ENCODE measurements at regions not wholly inside any gene's neighbourhood (a gene's known extent, or its start where the extent isn't known, plus 50 kb on each side); places are given as distances from the start of the nearest gene placed in this dataset.

GRCh38 chr12:4133636-4134447 lies 139.7 kb upstream of the CCND2 start:
- TF ChIP-seq POLR2AphosphoS5 (IDR thresholded peaks at IDR 0.05): no peak
- no peak for TF ChIP-seq POLR2A (IDR thresholded peaks at IDR 0.05)
- no peak for TF ChIP-seq CTCF (IDR thresholded peaks at IDR 0.05)
- no peak for TF ChIP-seq EP300 (IDR thresholded peaks at IDR 0.05)
- Histone ChIP-seq H3K9me3 (no peaks in the 10 kb centered on the region), H3K27ac (no peak overlapping the region), H3K36me3 (no peaks in the 10 kb centered on the region), H3K4me3 (no peak overlapping the region), H3K27me3 (peaks cover 4% of the 10 kb centered on the region), H3K4me1 (no peaks in the 10 kb centered on the region)
- DNase-seq (ENCODE audit: low spot score in 2 of 2): peak in 1 of 2 donors; percentile 45
- WGBS: 69% methylated on average over 15 of the region's 15 CpGs

DNA sequence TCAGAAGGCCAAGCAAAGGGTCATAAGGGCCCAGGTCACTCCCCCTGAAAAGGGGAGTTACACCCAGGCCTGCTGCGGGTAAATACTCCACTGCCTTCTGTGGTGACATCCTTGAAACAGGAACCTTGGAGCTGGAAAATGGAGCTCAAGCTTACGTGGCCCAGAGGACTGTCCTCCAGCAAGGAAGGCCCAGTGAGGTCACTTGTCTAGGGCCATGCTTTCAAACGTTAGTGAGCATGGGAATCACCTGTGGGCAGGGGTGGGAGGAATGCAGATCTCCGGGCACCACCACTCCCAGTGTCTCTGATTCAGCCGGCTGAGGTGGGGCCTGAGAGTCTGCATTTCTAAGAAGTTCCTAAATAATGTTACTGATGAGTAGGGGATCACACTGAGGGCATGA lies 140.5 kb upstream of the CCND2 start:
- H3K9me3 ChIP-seq: no peaks in the 10 kb centered on the region
- WGBS: 86% methylated on average over 5 of the region's 5 CpGs
- H3K4me3 ChIP-seq: no peak overlapping the region
- H3K4me1 ChIP-seq: no peaks in the 10 kb centered on the region
- peaks cover 4% of the 10 kb centered on the region for H3K27me3 ChIP-seq
- no peaks in the 10 kb centered on the region for H3K36me3 ChIP-seq
- no peak overlapping the region for H3K27ac ChIP-seq
- TF ChIP-seq EP300 (IDR thresholded peaks at IDR 0.05): no peak
- no peak for TF ChIP-seq POLR2A (IDR thresholded peaks at IDR 0.05)
- TF ChIP-seq CTCF (IDR thresholded peaks at IDR 0.05): no peak
- no peak for TF ChIP-seq POLR2AphosphoS5 (IDR thresholded peaks at IDR 0.05)
- no peak for DNase-seq (ENCODE audit: low spot score in 2 of 2)

DNA sequence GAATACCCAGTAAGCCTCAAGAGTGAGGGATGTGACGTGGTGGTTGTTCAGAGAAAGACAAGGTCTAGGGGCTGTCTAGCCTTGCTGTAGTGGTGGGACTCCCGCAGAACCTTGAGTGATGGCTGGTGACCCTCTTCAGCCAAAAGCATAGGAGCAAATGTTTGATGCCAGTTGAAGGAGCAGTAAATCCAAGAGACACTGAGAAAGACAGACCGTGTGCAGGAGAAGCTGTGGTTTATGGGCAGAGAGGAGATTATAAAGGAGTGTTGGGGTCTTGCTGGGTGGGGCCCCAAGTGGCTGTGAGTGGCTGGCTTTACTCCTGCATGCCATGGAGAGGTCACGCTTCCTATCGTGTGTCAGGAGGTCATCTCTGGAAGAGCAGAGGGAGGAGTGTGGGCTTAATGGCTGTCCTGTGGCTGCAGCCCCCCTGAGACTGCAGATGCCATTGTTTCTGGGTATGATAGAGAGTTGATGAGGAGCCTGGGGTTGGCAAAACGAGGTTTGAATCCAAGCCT lies 152.0 kb upstream of the CCND2 start:
- 63% methylated on average over 6 of the region's 6 CpGs for WGBS
- Histone ChIP-seq H3K4me1 (peaks cover under 1% of the 10 kb centered on the region), H3K36me3 (no peaks in the 10 kb centered on the region), H3K27ac (no peak overlapping the region), H3K4me3 (no peak overlapping the region), H3K9me3 (no peaks in the 10 kb centered on the region), H3K27me3 (peaks cover 22% of the 10 kb centered on the region)
- no peak for DNase-seq (ENCODE audit: low spot score in 2 of 2)
- TF ChIP-seq POLR2AphosphoS5 (IDR thresholded peaks at IDR 0.05) (no peak), EP300 (IDR thresholded peaks at IDR 0.05) (no peak), CTCF (IDR thresholded peaks at IDR 0.05) (no peak), POLR2A (IDR thresholded peaks at IDR 0.05) (no peak)

- no peaks in the 10 kb centered on the region for H3K36me3 ChIP-seq
- H3K9me3 ChIP-seq: no peaks in the 10 kb centered on the region
- no peak for DNase-seq (ENCODE audit: low spot score in 2 of 2)
- 78% methylated on average over 5 of the region's 5 CpGs for WGBS
- peaks cover 28% of the 10 kb centered on the region for H3K27me3 ChIP-seq
- no peak overlapping the region for H3K4me3 ChIP-seq
- no peak for TF ChIP-seq EP300 (IDR thresholded peaks at IDR 0.05)
- no peak for TF ChIP-seq POLR2A (IDR thresholded peaks at IDR 0.05)
- no peak for TF ChIP-seq CTCF (IDR thresholded peaks at IDR 0.05)
- TF ChIP-seq POLR2AphosphoS5 (IDR thresholded peaks at IDR 0.05): no peak
- peaks cover 2% of the 10 kb centered on the region for H3K4me1 ChIP-seq
- H3K27ac ChIP-seq: no peak overlapping the region
Observed at GRCh38 chr12:4120316-4120917, 153.1 kb upstream of the CCND2 start.

DNA sequence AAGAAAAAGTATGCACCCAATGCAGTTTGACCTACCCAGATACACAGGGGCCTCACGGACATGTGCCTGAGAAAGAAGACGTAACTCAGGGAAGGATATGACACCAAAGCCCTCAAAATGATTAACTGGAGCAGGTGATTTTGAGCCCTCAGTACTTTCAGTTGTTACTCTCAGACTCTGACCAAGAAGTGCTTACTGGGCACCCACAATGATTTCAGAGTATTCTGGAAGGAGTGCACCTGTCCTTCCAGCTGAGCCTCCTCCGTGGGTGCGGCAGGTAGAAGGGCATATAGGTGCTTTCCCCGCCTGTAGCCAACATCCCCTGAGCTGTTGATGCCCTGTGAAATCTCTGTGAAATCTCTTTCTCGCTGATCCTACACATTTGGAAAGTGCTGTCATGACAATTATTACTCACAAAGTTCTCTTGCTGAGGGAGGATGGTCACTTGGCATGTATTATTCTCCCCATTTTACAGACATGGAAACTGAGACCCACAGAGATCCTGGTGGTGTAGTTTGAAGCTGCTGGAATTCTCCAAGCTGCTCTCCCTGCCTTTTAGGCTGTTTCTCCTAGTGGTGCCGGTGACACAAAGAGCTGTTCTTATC lies 154.3 kb upstream of the CCND2 start:
- Histone ChIP-seq H3K4me3 (no peak overlapping the region), H3K4me1 (peaks cover 2% of the 10 kb centered on the region), H3K36me3 (no peaks in the 10 kb centered on the region), H3K27ac (no peak overlapping the region), H3K27me3 (peaks cover 25% of the 10 kb centered on the region), H3K9me3 (no peaks in the 10 kb centered on the region)
- WGBS: 81% methylated on average over 7 of the region's 7 CpGs
- TF ChIP-seq CTCF (IDR thresholded peaks at IDR 0.05) (no peak), EP300 (IDR thresholded peaks at IDR 0.05) (no peak), POLR2A (IDR thresholded peaks at IDR 0.05) (no peak), POLR2AphosphoS5 (IDR thresholded peaks at IDR 0.05) (no peak)
- DNase-seq (ENCODE audit: low spot score in 2 of 2): no peak

Data from suprapubic skin (tissue), 4 donors.